ENCODE measurements at regions not wholly inside any gene's neighbourhood (a gene's known extent, or its start where the extent isn't known, plus 50 kb on each side); places are given as distances from the start of the nearest gene placed in this dataset.

- no peak overlapping the region for H3K4me3 ChIP-seq (ENCODE audit: insufficient read length, low read depth)
- no peak for TF ChIP-seq SUZ12 (IDR thresholded peaks at IDR 0.05; ENCODE audit: extremely low read depth, insufficient read depth, insufficient read length)
- no peak for TF ChIP-seq ZNF274 (IDR thresholded peaks at IDR 0.05; ENCODE audit: low read depth, low read length)
- TF ChIP-seq YY1 (IDR thresholded peaks at IDR 0.05; ENCODE audit: insufficient read depth, insufficient read length) = no peak
- DNase-seq (ENCODE audit: low read depth, low spot score) = no peak
These were observed 1141.8 kb downstream of the PCDH17 start for GRCh38 chr13:58773280-58773859.

GRCh38 chr13:58782736-58783135, 1151.2 kb downstream of the PCDH17 start:
- no peak overlapping the region for H3K9ac ChIP-seq (ENCODE audit: insufficient read length, low read depth)
- H3K9me3 ChIP-seq (ENCODE audit: insufficient read depth, low read length) = no peaks in the 10 kb centered on the region
- no peaks in the 10 kb centered on the region for H3K36me3 ChIP-seq (ENCODE audit: insufficient read depth, insufficient read length, low read length)
- no peaks in the 10 kb centered on the region for H3K4me1 ChIP-seq (ENCODE audit: insufficient read depth, insufficient read length)
- no peak overlapping the region for H3K4me3 ChIP-seq (ENCODE audit: insufficient read length, low read depth)
- no peak for TF ChIP-seq SUZ12 (IDR thresholded peaks at IDR 0.05; ENCODE audit: extremely low read depth, insufficient read depth, insufficient read length)
- no peak for TF ChIP-seq YY1 (IDR thresholded peaks at IDR 0.05; ENCODE audit: insufficient read depth, insufficient read length)
- no peak for TF ChIP-seq ZNF274 (IDR thresholded peaks at IDR 0.05; ENCODE audit: low read depth, low read length)
- H3K27me3 ChIP-seq (ENCODE audit: insufficient read depth, insufficient read length) = no peaks in the 10 kb centered on the region
- no peak for DNase-seq (ENCODE audit: low read depth, low spot score)

More at GRCh38 chr13:58773280-58773859, 1141.8 kb downstream of the PCDH17 start:
- Histone ChIP-seq H3K9ac (ENCODE audit: insufficient read length, low read depth) (no peak overlapping the region), H3K27me3 (ENCODE audit: insufficient read depth, insufficient read length) (no peaks in the 10 kb centered on the region), H3K4me1 (ENCODE audit: insufficient read depth, insufficient read length) (no peaks in the 10 kb centered on the region), H3K9me3 (ENCODE audit: insufficient read depth, low read length) (no peaks in the 10 kb centered on the region), H3K36me3 (ENCODE audit: insufficient read depth, insufficient read length, low read length) (no peaks in the 10 kb centered on the region)

- TF ChIP-seq ZNF274 (IDR thresholded peaks at IDR 0.05; ENCODE audit: low read depth, low read length) = no peak
- TF ChIP-seq YY1 (IDR thresholded peaks at IDR 0.05; ENCODE audit: insufficient read depth, insufficient read length) = no peak
- no peak for TF ChIP-seq SUZ12 (IDR thresholded peaks at IDR 0.05; ENCODE audit: extremely low read depth, insufficient read depth, insufficient read length)
- H3K4me3 ChIP-seq (ENCODE audit: insufficient read length, low read depth) = no peak overlapping the region
- no peaks in the 10 kb centered on the region for H3K27me3 ChIP-seq (ENCODE audit: insufficient read depth, insufficient read length)
- no peaks in the 10 kb centered on the region for H3K4me1 ChIP-seq (ENCODE audit: insufficient read depth, insufficient read length)
- H3K9ac ChIP-seq (ENCODE audit: insufficient read length, low read depth) = no peak overlapping the region
- no peaks in the 10 kb centered on the region for H3K36me3 ChIP-seq (ENCODE audit: insufficient read depth, insufficient read length, low read length)
- H3K9me3 ChIP-seq (ENCODE audit: insufficient read depth, low read length) = no peaks in the 10 kb centered on the region
- no peak for DNase-seq (ENCODE audit: low read depth, low spot score)
These were observed 1161.3 kb downstream of the PCDH17 start for GRCh38 chr13:58792854-58793253.

GRCh38 chr13:58795715-58796114, 1164.2 kb downstream of the PCDH17 start:
- Histone ChIP-seq H3K36me3 (ENCODE audit: insufficient read depth, insufficient read length, low read length) (no peaks in the 10 kb centered on the region), H3K9me3 (ENCODE audit: insufficient read depth, low read length) (no peaks in the 10 kb centered on the region), H3K4me1 (ENCODE audit: insufficient read depth, insufficient read length) (no peaks in the 10 kb centered on the region), H3K4me3 (ENCODE audit: insufficient read length, low read depth) (no peak overlapping the region), H3K27me3 (ENCODE audit: insufficient read depth, insufficient read length) (no peaks in the 10 kb centered on the region), H3K9ac (ENCODE audit: insufficient read length, low read depth) (no peak overlapping the region)
- no peak for DNase-seq (ENCODE audit: low read depth, low spot score)
- TF ChIP-seq SUZ12 (IDR thresholded peaks at IDR 0.05; ENCODE audit: extremely low read depth, insufficient read depth, insufficient read length) = no peak
- TF ChIP-seq YY1 (IDR thresholded peaks at IDR 0.05; ENCODE audit: insufficient read depth, insufficient read length) = no peak

GRCh38 chr13:58804832-58805231, 1173.3 kb downstream of the PCDH17 start:
- Histone ChIP-seq H3K9me3 (ENCODE audit: insufficient read depth, low read length) (no peaks in the 10 kb centered on the region), H3K36me3 (ENCODE audit: insufficient read depth, insufficient read length, low read length) (no peaks in the 10 kb centered on the region), H3K4me3 (ENCODE audit: insufficient read length, low read depth) (no peak overlapping the region), H3K27me3 (ENCODE audit: insufficient read depth, insufficient read length) (no peaks in the 10 kb centered on the region), H3K9ac (ENCODE audit: insufficient read length, low read depth) (no peak overlapping the region), H3K4me1 (ENCODE audit: insufficient read depth, insufficient read length) (no peaks in the 10 kb centered on the region)
- TF ChIP-seq SUZ12 (IDR thresholded peaks at IDR 0.05; ENCODE audit: extremely low read depth, insufficient read depth, insufficient read length) (no peak), ZNF274 (IDR thresholded peaks at IDR 0.05; ENCODE audit: low read depth, low read length) (no peak), YY1 (IDR thresholded peaks at IDR 0.05; ENCODE audit: insufficient read depth, insufficient read length) (no peak)
- DNase-seq (ENCODE audit: low read depth, low spot score) = no peak

- H3K4me3 ChIP-seq (ENCODE audit: insufficient read length, low read depth) = no peak overlapping the region
- H3K36me3 ChIP-seq (ENCODE audit: insufficient read depth, insufficient read length, low read length) = no peaks in the 10 kb centered on the region
- no peak for DNase-seq (ENCODE audit: low read depth, low spot score)
- H3K4me1 ChIP-seq (ENCODE audit: insufficient read depth, insufficient read length) = no peaks in the 10 kb centered on the region
- no peaks in the 10 kb centered on the region for H3K9me3 ChIP-seq (ENCODE audit: insufficient read depth, low read length)
- TF ChIP-seq YY1 (IDR thresholded peaks at IDR 0.05; ENCODE audit: insufficient read depth, insufficient read length) = no peak
- no peak for TF ChIP-seq SUZ12 (IDR thresholded peaks at IDR 0.05; ENCODE audit: extremely low read depth, insufficient read depth, insufficient read length)
- no peak for TF ChIP-seq ZNF274 (IDR thresholded peaks at IDR 0.05; ENCODE audit: low read depth, low read length)
- H3K27me3 ChIP-seq (ENCODE audit: insufficient read depth, insufficient read length) = no peaks in the 10 kb centered on the region
- no peak overlapping the region for H3K9ac ChIP-seq (ENCODE audit: insufficient read length, low read depth)
These were observed 1174.9 kb downstream of the PCDH17 start for GRCh38 chr13:58806401-58806800.

- no peak for DNase-seq (ENCODE audit: low read depth, low spot score)
- H3K27me3 ChIP-seq (ENCODE audit: insufficient read depth, insufficient read length) = no peaks in the 10 kb centered on the region
- H3K9ac ChIP-seq (ENCODE audit: insufficient read length, low read depth) = no peak overlapping the region
- no peaks in the 10 kb centered on the region for H3K9me3 ChIP-seq (ENCODE audit: insufficient read depth, low read length)
- no peak overlapping the region for H3K4me3 ChIP-seq (ENCODE audit: insufficient read length, low read depth)
- H3K4me1 ChIP-seq (ENCODE audit: insufficient read depth, insufficient read length) = no peaks in the 10 kb centered on the region
- TF ChIP-seq YY1 (IDR thresholded peaks at IDR 0.05; ENCODE audit: insufficient read depth, insufficient read length) (no peak), ZNF274 (IDR thresholded peaks at IDR 0.05; ENCODE audit: low read depth, low read length) (no peak), SUZ12 (IDR thresholded peaks at IDR 0.05; ENCODE audit: extremely low read depth, insufficient read depth, insufficient read length) (no peak)
- no peaks in the 10 kb centered on the region for H3K36me3 ChIP-seq (ENCODE audit: insufficient read depth, insufficient read length, low read length)
These were observed 1192.2 kb downstream of the PCDH17 start for GRCh38 chr13:58823701-58824100.

Measured in NT2/D1 (cell line).